DOHH2 (cell line): ENCODE measurements at regions not wholly inside any gene's neighbourhood (a gene's known extent, or its start where the extent isn't known, plus 50 kb on each side); places are given as distances from the start of the nearest gene placed in this dataset.

ENCODE experiments used
- H3F3A ChIP-seq: fragments of 200-600 bp; sonication (generic), shearing (Covaris generic); 2 replicates; pipeline ENCODE4 v1.6.0; 2016; ENCODE audit warnings: antibody characterized with exemption, mild to moderate bottlenecking; ENCODE audit not compliant: control insufficient read depth, insufficient read depth
- H3K27ac ChIP-seq: fragments of 200-600 bp; sonication (generic); 2 replicates; pipeline ENCODE4 v1.5.1; 2014; ENCODE audit warnings: low read depth, mild to moderate bottlenecking, low read length, moderate library complexity
- H3K27me3 ChIP-seq: fragments of 200-600 bp; sonication (generic); 2 replicates; pipeline ENCODE4 v1.6.1; 2014; ENCODE audit warnings: mild to moderate bottlenecking, low read length, mixed read lengths; ENCODE audit not compliant: control insufficient read depth
- H3K36me3 ChIP-seq: fragments of 200-600 bp; sonication (generic); 2 replicates; pipeline ENCODE4 v1.6.1; 2014; ENCODE audit warnings: mild to moderate bottlenecking, low read length, moderate library complexity, mixed read lengths; ENCODE audit not compliant: control insufficient read depth
- H3K4me1 ChIP-seq: fragments of 200-600 bp; sonication (generic); 2 replicates; pipeline ENCODE4 v1.6.1; 2014; ENCODE audit warnings: mild to moderate bottlenecking, low read length, mixed read lengths; ENCODE audit not compliant: control insufficient read depth
- H3K4me2 ChIP-seq: fragments of 200-600 bp; sonication (generic); 2 replicates; pipeline ENCODE4 v1.6.0; 2014; ENCODE audit warnings: mild to moderate bottlenecking, low read length, moderate library complexity
- H3K4me3 ChIP-seq: fragments of 200-600 bp; sonication (generic); 2 replicates; pipeline ENCODE4 v1.5.1; 2014; ENCODE audit warnings: mild to moderate bottlenecking, low read length, mixed read lengths
- H3K79me2 ChIP-seq: fragments of 200-600 bp; sonication (generic); 2 replicates; pipeline ENCODE4 v1.6.1; 2014; ENCODE audit warnings: mild to moderate bottlenecking, low read length, mixed read lengths; ENCODE audit not compliant: control insufficient read depth
- H3K9me2 ChIP-seq: fragments of 200-600 bp; sonication (generic); replicated peaks from 2 replicates; pipeline ENCODE4 v1.6.1; 2014; ENCODE audit warnings: mild to moderate bottlenecking, low read length, mixed read lengths; ENCODE audit not compliant: control insufficient read depth
- H3K9me3 ChIP-seq: fragments of 200-600 bp; sonication (generic); 2 replicates; pipeline ENCODE4 v1.6.1; 2014; ENCODE audit warnings: antibody characterized with exemption, low read length, mixed read lengths; ENCODE audit not compliant: control insufficient read depth, insufficient read depth
- H4K20me1 ChIP-seq: fragments of 200-600 bp; sonication (generic); 2 replicates; pipeline ENCODE4 v1.6.0; 2014; ENCODE audit warnings: low read depth, mild to moderate bottlenecking, antibody characterized with exemption, low read length, moderate library complexity; ENCODE audit not compliant: control insufficient read depth, insufficient read depth
- CTCF ChIP-seq: fragments of 200-600 bp; sonication (generic); IDR thresholded peaks from one replicate; pipeline ENCODE4 v1.5.1; 2014; ENCODE audit warnings: antibody characterized with exemption, mild to moderate bottlenecking, low read depth, low read length; ENCODE audit not compliant: poor library complexity, severe bottlenecking
- EZH2phosphoT487 ChIP-seq: fragments of 200-600 bp; sonication (generic); IDR thresholded peaks from 2 replicates; pipeline ENCODE4 v1.6.1; 2017; ENCODE audit warnings: borderline replicate concordance, mild to moderate bottlenecking, antibody characterized with exemption, low read length, moderate library complexity, mixed read lengths

DNA sequence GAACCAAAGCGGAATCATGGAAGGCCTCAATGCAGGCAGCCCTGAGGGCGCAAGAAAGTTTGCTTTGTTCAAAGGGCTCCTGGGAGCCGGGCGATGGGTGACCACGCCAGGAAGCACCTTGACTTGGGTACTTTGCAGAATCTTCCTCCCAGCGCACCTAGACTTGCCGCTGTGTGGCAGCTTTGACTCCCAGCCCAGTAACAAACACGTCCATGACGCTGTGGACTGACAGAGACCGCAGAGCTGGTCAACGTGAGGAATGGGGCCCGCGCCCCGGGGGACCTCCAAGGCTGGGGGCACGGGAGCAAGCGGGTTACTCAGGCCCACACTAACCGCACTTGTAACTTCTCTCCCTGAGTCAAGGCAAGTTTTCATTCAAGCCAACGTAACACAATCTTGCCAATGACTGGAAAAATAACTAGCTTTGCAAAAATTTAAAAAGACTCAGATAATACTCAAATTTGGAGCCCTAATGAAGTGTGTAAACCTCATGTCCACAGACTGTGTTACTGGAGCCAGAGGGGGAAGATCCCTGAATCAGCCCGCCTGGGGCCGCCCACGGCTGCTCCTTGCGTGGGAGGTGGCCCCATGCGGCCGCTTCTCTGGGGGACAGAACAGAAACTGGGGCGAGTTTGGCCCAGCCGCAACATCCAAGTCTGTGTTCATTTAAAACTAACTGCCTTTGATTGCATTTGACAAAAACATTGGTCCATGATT, 130.8 kb downstream of the DNAJB6 start:
- no peak overlapping the region for H3K4me2 ChIP-seq

GRCh38 chr7:157468221-157469111, 131.7 kb downstream of the DNAJB6 start:
- Histone ChIP-seq H3K27ac (no peak overlapping the region), H3K9me3 (peaks cover 11% of the 10 kb centered on the region), H3K36me3 (no peaks in the 10 kb centered on the region), H3K27me3 (no peaks in the 10 kb centered on the region), H3K4me3 (no peak overlapping the region), H3K9me2 (no peaks in the 10 kb centered on the region), H3K79me2 (no peaks in the 10 kb centered on the region), H3K4me2 (no peak overlapping the region), H4K20me1 (no peaks in the 10 kb centered on the region), H3F3A (no peaks in the 10 kb centered on the region), H3K4me1 (no peaks in the 10 kb centered on the region)
- TF ChIP-seq EZH2phosphoT487 (no peak), CTCF (no peak)

More for the DNA sequence above, 130.8 kb downstream of the DNAJB6 start:
- H3K79me2 ChIP-seq: no peaks in the 10 kb centered on the region
- H3K9me3 ChIP-seq: peaks cover 3% of the 10 kb centered on the region
- H3K27ac ChIP-seq: no peak overlapping the region
- H3K27me3 ChIP-seq: no peaks in the 10 kb centered on the region
- no peaks in the 10 kb centered on the region for H3K36me3 ChIP-seq
- H3F3A ChIP-seq: no peaks in the 10 kb centered on the region
- no peaks in the 10 kb centered on the region for H3K4me1 ChIP-seq
- H3K9me2 ChIP-seq: no peaks in the 10 kb centered on the region
- H3K4me3 ChIP-seq: no peak overlapping the region
- TF ChIP-seq CTCF: no peak
- no peaks in the 10 kb centered on the region for H4K20me1 ChIP-seq

DNA sequence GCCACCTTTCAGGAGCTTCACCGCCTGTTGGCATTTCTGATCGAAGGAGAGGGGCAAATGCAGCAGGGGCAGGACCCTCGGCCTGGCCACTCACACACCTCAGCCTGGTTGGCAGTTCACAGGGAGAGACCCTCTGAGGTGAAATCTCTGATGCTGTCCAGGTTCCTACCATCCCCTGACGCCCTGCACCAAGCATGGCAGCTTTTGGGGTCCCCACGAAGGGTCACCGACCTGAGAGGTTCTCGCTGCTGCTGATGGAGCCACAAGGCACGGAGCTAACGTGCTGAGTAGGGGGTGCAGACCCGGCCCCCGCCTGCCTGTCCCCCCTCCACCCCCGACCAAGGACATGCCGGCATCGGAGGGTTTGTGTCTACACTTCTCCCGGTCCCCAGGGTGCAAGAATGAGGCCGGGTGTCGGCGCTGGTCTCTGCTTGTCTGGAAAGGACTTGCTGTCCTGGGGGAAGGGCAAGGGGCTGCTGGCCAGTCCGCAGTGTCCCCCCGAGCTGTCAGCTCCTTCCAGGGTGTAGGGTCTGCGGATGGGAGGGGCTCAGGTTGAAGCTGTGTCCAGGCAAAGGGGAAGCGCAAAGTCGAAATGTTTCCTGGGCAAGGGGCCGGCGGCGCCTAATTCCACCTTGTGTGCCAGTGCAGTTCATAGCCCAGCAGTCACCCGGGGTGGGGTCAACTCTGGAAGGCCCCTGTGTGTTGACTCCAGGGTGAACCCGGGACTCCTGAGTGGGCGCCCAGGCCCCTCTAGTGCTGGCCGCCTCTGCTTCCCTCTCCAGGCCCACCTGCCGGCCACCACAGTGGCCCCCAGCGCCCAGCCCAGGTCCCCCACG, 132.6 kb downstream of the DNAJB6 start:
- TF ChIP-seq EZH2phosphoT487 (no peak), CTCF (no peak)
- Histone ChIP-seq H4K20me1 (no peaks in the 10 kb centered on the region), H3K9me2 (no peaks in the 10 kb centered on the region), H3K4me3 (no peak overlapping the region), H3F3A (no peaks in the 10 kb centered on the region), H3K4me1 (no peaks in the 10 kb centered on the region), H3K27ac (no peak overlapping the region), H3K27me3 (no peaks in the 10 kb centered on the region), H3K4me2 (no peak overlapping the region), H3K79me2 (no peaks in the 10 kb centered on the region), H3K9me3 (peaks cover 16% of the 10 kb centered on the region), H3K36me3 (no peaks in the 10 kb centered on the region)
